Fibroblast of peridontal ligament (primary cell): ENCODE measurements at regions not wholly inside any gene's neighbourhood (a gene's known extent, or its start where the extent isn't known, plus 50 kb on each side); places are given as distances from the start of the nearest gene placed in this dataset.
"Not testable (repeated sequence)": the region's sequence is repeated elsewhere in the genome, so short reads cannot be mapped to it uniquely, and the experiment has no call there.

Source experiments
- DNase-seq: peaks from one replicate; pipeline ENCODE4 v3.0.0-alpha.2; 2010; ENCODE audit errors: extremely low read depth

- DNase-seq: no peak
Measured at GRCh38 chr15:38954090-38954489, 389.5 kb upstream of the RASGRP1 start.

GRCh38 chr15:38961456-38961855, 396.8 kb upstream of the RASGRP1 start:
- no peak for DNase-seq

DNA sequence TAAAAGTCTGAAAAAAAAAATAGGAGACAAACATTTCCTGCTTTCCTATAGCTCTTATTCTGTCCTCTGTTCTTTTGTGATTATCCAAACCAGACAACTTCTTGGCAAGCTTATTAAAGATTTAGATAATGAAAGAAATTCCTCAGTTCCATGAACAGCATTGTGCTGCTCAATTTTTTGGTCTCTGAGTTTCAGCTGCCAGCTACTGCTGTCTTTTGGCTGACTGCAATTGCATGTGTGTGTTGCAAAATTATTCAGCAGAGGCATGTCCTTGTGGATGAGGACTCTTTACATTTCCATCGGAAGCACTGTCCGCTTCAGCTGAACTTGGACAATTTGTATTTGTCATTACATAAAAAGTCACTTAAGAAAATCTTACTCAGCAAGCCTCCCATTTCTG, 397.3 kb upstream of the RASGRP1 start:
- peak; percentile 66 for DNase-seq

- DNase-seq: no peak
Measured at GRCh38 chr15:38972831-38973230, 408.2 kb upstream of the RASGRP1 start.

DNA sequence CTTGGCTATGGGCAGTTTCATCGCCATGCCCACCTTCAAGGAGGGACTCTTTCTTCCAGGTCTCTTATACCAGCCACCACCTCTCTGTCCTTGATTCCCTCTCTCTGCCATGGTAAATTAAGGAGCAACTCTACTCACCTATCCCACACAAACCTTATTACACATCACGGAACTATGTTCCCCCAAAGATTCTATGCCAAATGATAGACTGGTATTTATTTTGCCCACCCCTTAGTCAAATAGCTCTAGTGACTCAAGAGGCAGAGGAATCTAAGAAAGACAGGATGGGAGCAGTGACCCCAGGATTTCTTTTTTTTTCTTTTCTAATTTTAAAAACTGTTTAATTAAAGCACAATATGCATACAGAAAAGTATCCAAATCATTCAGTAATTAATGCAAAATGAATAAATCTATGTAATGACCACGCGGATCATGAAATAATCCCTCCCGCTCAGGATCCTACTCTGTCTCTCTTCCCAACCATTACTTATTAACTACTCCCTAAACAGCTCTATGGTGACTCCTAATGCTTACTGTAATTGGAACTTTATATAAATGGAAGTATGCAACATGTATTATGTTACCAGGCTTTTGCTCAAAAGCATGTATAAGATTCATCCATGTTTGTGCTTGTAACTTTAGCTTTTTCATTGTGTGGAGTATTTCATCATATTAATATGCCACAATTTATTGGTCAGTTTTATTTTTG, 410.8 kb upstream of the RASGRP1 start:
- no peak for DNase-seq

DNA sequence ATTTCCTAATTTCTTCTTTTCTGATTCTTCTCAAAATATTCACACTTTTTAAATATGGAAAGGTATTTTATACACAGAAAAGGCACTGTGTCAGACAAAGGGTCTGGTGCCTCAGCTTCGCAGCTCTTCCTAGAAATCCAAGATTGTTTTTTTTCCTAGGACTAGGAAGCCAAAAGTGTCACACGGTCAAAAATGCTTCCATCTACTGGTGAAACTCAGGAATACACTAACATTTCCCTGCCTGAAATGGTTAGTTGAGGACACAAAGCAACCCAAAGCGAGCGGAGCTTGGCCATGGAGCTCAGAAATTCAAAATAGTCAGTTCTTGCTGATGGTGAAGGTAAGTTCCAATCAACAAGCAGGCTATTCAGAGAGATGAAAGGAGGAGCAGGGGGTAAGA, 426.5 kb upstream of the RASGRP1 start:
- peak; percentile 74 for DNase-seq

DNA sequence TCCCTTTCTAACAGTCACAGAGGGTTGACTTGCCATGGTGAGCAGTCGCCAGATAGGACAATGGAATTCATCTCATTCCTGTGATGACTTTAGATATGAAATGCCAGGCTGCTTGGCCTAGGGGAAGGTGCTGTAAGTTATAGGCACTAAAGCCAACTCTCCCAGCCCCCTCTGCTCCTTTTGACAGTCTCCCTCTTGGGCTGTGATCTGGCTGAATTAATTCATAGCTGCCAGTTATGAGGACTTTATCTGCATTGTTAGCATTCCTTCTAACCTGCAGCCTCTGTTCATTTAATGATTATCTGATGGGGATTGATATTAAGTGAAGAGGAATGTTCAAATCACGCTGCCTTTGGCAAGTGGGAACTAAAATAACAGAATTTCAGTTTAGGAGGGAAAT, 427.1 kb upstream of the RASGRP1 start:
- no peak for DNase-seq

GRCh38 chr15:38992506-38992905, 427.9 kb upstream of the RASGRP1 start:
- no peak for DNase-seq

DNA sequence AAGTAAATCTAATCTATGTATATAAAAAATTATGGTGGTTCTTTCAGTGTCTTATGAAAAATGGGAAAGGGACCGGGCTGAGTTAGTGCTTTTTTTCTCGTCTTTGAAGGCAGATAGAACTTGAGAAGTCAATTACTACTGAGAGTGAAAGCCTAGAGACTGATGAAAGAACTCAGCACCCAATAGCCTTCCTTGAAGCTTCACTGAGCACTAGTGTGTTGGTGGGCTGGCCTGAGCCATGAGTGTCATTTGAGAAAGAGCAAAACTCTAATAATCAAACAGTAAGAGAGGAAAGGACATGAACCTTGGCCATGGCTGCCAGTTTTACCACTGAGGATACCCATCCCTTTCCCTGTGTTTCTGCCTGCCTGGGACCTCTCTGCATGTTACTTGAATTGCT, 428.3 kb upstream of the RASGRP1 start:
- DNase-seq: no peak

GRCh38 chr15:38994310-38994709, 429.7 kb upstream of the RASGRP1 start:
- DNase-seq: no peak

GRCh38 chr15:38996111-38996631, 431.6 kb upstream of the RASGRP1 start:
- peak; percentile 92 for DNase-seq

GRCh38 chr15:38997841-38998240, 433.2 kb upstream of the RASGRP1 start:
- DNase-seq: no peak

- DNase-seq: no peak
Measured at GRCh38 chr15:39000008-39000734, 435.6 kb upstream of the RASGRP1 start.

DNA sequence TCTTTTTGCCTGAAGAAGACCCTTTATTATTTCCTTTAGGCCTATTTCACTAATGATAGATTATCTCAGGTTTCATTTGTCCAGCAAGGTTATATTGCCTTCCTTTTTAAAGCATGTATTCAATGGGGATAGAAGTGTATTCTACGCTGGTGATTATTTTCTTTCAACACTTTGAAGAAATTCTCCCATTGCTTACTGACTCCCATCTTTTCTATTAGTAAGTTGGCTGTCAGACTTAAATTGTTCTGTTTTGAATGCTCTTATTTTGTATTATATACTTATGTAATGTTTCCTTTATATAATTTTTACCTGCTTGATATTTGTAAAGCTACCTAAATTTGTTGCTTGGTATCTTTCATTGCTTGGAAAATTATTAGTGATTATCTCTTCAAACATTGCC, 445.1 kb upstream of the RASGRP1 start:
- no peak for DNase-seq

- not testable (repeated sequence) for DNase-seq
Measured at GRCh38 chr15:39011066-39011465, 446.5 kb upstream of the RASGRP1 start.

GRCh38 chr15:39013262-39013661, 448.6 kb upstream of the RASGRP1 start:
- no peak for DNase-seq

DNA sequence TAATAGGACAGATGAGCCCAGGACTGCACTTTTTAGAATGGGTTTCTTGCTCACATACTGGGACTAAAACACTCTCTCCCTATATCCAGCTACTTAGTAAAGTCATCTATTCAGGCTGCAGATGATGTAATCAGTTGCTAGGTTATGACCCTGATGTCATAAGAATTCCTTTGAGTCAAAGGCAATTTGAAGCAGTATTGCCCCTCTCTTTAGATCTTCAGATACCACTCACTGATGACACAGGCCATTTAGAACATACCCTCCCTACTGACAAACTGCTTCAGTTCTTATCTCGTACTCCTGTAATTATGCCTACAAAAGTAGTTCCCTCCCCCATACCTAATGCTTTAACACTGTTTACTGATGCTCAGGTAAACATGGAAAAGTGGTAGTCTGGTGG, 450.1 kb upstream of the RASGRP1 start:
- no peak for DNase-seq

DNA sequence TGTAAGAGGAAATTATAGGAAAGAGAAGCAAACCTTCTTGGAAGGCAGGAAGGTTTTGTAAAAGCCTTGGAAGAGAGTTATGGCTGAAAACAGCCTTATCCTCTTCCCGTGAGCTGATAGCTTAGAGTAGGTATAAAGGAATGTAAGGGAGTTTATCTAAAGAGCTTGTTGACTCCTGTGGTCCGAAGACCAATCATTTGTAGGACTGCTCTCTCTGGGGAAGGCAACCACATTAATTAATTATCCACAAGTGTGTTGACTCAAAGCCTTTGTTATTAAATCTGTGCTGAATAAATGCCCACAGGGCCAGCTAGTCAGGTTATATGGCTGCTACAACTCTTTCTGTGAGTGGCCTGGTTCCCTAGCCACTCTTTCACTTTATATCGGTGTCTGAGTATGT, 452.1 kb upstream of the RASGRP1 start:
- no peak for DNase-seq

GRCh38 chr15:39018966-39019365, 454.4 kb upstream of the RASGRP1 start:
- DNase-seq: no peak

DNA sequence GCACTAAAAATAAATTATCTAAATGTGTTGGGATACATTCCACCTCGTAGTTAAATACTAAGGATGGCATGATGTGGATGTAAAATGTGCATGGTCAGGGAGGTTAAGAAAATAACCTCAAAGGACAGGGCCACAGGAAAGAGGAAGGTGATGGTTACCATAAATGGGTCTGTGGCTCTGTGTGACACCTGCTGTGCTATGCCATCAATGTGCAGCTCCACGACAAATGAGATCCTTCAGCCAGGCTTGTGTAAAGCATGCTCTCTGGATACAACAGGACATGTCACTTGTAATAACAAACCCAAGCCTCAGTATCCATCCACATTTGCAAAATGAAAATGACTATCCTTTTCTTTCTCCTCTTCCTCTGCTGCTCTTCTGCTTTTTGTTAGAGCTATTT, 456.7 kb upstream of the RASGRP1 start:
- no peak for DNase-seq

DNA sequence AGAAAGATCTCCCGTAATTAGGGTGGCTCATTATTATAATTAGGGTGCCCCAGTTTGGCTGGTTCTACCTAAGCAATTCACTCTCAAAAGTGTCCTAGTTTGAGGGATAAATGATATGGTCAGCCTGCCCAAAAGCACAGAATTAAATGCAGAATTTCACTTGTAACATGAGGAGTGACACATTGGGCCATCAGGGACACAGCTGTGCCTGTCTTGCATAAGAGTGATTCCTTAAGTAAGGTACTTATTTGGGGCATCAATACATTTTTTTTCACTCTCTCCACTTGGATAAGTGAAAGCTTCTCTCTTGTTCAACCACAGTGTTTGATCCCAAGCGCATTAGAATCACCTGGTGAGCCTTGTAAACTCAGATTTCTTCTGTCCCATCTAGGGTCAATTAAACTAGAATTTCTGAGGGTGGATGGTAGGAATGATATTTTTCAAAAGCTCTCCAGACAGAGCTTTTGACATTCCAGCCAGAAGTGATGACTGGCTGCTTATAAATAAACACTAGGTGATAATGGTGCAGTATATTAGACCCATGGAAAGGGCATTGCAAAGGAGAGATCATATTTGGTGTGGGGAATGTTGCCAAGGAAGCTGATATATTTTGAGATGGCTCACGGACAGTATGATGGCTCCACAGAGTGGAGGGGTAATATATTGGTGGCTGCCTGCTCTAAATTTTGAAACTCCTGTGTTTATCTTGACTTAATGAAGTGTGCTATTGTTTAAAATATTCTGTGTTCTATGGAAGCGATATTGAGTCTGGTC, 458.1 kb upstream of the RASGRP1 start:
- no peak for DNase-seq

DNA sequence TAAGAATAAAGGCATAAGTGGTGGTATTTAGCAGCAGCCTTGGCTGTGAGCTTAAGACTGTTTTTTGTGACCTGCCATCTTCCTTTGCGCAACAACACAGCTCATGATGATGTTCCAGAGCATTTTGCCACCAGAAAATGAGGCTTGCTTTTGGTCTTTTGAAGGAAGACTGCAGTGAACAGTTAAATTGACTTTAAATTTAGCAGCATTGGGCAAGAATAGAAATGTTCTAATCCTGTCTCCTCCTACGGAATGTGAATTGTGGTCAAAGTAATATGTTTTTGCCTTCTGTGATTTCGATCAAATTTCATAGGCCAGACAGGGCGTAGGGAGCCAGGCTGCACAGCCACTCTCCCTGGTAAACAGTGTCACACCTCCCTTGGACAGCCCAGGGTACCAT, 460.7 kb upstream of the RASGRP1 start:
- DNase-seq: peak; percentile 85

GRCh38 chr15:39025881-39026280, 461.3 kb upstream of the RASGRP1 start:
- no peak for DNase-seq
